Left cardiac atrium (tissue), 4 donors: ENCODE measurements at regions not wholly inside any gene's neighbourhood (a gene's known extent, or its start where the extent isn't known, plus 50 kb on each side); places are given as distances from the start of the nearest gene placed in this dataset.

Source experiments
- ATAC-seq, 2 donors: fragments of 200-7000 bp; cut with Tn5 transposase; one replicate each; pipeline ENCODE4 v1.9.1; 2020; ENCODE audit warnings: mild to moderate bottlenecking in 2 of 2, moderate library complexity in 2 of 2
- DNase-seq: peaks from one replicate; pipeline ENCODE4 v3.0.0-alpha.2; 2020
- intact Hi-C, 2 donors: fragments of 100-400 bp; cut with DNase I; formaldehyde crosslinking; loops; one replicate each; pipeline versions ENCODE4 v1.14.1 to v1.15.1; 2022 to 2023
- donor health status: DM: no; HTN: yes; CAD: no.
- donor health status: DM: no; HTN: yes; CAD: no; lungs with severe emphysema.
- donor health status: DM: yes; HTN: yes; CAD: no.
- donor health status: Dilated cardiomyopathy.

- intact Hi-C loops: no loop called here
Observed at GRCh38 chr11:111444040-111444439, 65.0 kb upstream of the POU2AF1 start.

GRCh38 chr11:111443640-111444039, 64.6 kb upstream of the POU2AF1 start:
- DNase-seq: no peak
- intact Hi-C loops: no loop called here
- no peak for ATAC-seq

More at GRCh38 chr11:111444040-111444439, 65.0 kb upstream of the POU2AF1 start:
- no peak for ATAC-seq
- DNase-seq: no peak

- ATAC-seq (no peak), DNase-seq (no peak)
- intact Hi-C loops: no loop called here
Observed at GRCh38 chr11:111443032-111443431, 64.0 kb upstream of the POU2AF1 start.

DNA sequence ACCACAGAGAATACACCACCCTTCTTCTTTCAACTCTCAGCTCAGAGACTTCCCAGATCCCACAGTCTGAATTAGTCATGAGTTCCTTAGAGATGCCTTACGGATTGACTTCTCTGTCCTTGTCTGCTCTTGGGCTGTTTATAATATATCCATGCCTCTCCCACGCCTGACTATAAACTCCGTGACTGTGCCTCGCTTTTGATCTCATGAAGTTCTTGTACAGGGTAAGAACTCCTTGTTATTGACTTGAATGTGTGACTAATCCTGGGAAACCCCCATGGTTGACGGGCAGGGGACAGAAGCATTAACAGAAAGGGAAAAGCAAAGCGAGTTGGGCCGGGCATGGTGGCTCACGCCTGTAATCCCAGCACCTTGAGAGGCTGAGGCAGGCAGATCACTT, 62.4 kb upstream of the POU2AF1 start:
- DNase-seq (no peak), ATAC-seq (no peak)
- intact Hi-C loops: no loop called here

GRCh38 chr11:111440416-111441205, 61.5 kb upstream of the POU2AF1 start:
- ATAC-seq (no peak), DNase-seq (no peak)
- intact Hi-C loops: no loop called here

- intact Hi-C loops: no loop called here
- no peak for ATAC-seq
Observed at GRCh38 chr11:111439901-111440300, 60.8 kb upstream of the POU2AF1 start.

GRCh38 chr11:111438846-111439520, 59.9 kb upstream of the POU2AF1 start:
- intact Hi-C loops: no loop called here
- DNase-seq: no peak
- no peak for ATAC-seq

More at GRCh38 chr11:111439901-111440300, 60.8 kb upstream of the POU2AF1 start:
- no peak for DNase-seq

- intact Hi-C loops: no loop called here
- no peak for DNase-seq
- ATAC-seq: peak in 1 of 2 donors; percentile 12
Observed at GRCh38 chr11:111438168-111438567, 59.1 kb upstream of the POU2AF1 start.

DNA sequence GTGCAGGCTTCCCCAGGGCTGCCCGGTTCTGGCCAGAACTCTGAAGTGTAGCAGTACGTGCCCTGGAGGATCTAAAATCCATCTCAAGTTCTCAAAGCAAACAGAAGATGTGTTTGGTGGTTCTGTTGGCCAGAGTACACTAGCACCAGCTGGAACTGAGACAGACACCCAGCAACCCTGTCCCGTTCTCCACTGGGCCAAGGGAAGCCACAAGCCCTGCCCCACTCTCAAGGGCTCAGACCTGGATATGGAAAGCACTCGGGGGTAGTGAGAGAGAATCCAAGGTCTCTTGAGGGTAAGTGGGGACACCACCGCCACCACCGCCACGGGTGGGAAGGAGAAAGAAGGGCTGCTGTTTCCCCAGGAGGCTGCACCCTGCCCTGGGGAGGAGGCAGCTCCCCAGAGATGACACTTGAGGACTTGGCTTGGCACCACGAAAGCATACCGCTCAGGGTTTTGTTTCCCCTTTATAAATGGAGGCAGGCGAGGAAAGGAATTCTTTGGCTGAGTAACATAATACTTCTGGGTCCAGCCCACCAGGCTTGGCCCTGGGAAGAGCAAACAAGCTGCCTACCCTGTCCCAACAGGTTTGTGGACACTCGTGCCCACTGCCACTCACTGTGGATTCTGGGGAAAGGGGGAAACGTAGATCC, 56.1 kb upstream of the POU2AF1 start:
- ATAC-seq (no peak), DNase-seq (no peak)
- intact Hi-C loops: no loop called here

GRCh38 chr11:111429066-111429506, 50.0 kb upstream of the POU2AF1 start:
- peak; percentile 62 for DNase-seq
- intact Hi-C loops: no loop called here

More at GRCh38 chr11:111429066-111429506, 50.0 kb upstream of the POU2AF1 start:
- ATAC-seq: peak; percentile 26 to 53
